Chondrocyte (in vitro differentiated cells): ENCODE measurements at regions not wholly inside any gene's neighbourhood (a gene's known extent, or its start where the extent isn't known, plus 50 kb on each side); places are given as distances from the start of the nearest gene placed in this dataset.

Experiments
- DNase-seq: peaks from one replicate; pipeline ENCODE4 v3.0.0; 2021; ENCODE audit warnings: mixed read lengths, low spot score
- H3K27ac Mint-ChIP-seq: one replicate; pipeline ENCODE4 v1.8.0; 2021; ENCODE audit warnings: mild to moderate bottlenecking, moderate library complexity, mixed read lengths; ENCODE audit not compliant: unreplicated experiment
- H3K27me3 Mint-ChIP-seq: 2 replicates; pipeline ENCODE4 v1.8.0; 2021; ENCODE audit warnings: low read depth, mixed read lengths
- H3K36me3 Mint-ChIP-seq: 2 replicates; pipeline ENCODE4 v1.8.0; 2021; ENCODE audit warnings: low read depth, mixed read lengths
- H3K4me1 Mint-ChIP-seq: 2 replicates; pipeline ENCODE4 v1.8.0; 2021; ENCODE audit warnings: low read depth, mild to moderate bottlenecking, mixed read lengths
- H3K4me3 Mint-ChIP-seq: one replicate; pipeline ENCODE4 v1.8.0; 2021; ENCODE audit warnings: mild to moderate bottlenecking, moderate library complexity, mixed read lengths; ENCODE audit not compliant: unreplicated experiment
- H3K9me3 Mint-ChIP-seq: 2 replicates; pipeline ENCODE4 v1.8.0; 2021; ENCODE audit warnings: low read depth, mixed read lengths
- TF ChIP-seq, protein P1 (sequence below): fragments of 200-600 bp; sonication (generic); IDR thresholded peaks from 2 replicates; pipeline ENCODE4 v1.5.0; 2021; ENCODE audit warnings: antibody characterized with exemption, mild to moderate bottlenecking, moderate library complexity

DNA sequence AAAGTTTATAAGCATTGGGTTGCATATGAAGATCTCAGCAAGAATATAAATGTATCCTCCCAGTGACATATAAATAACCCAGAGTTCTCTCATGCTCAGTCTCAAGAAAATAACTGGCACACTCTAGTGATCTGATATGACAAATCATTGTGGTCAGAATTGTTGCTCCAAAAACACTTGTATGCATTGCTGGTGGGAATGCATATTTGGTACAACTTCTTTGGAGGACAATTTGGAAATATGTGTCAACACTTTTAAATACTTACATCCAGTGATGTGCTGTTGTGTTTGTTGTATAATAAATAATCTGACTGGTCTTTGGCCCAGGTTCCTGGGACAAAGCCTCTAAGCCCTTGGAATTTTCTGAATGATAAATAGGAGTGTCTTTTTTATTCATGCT, 66.7 kb upstream of the STT3B start:
- no peaks in the 10 kb centered on the region for H3K9me3 Mint-ChIP-seq
- no peaks in the 10 kb centered on the region for H3K27me3 Mint-ChIP-seq
- H3K4me3 Mint-ChIP-seq = no peak overlapping the region
- H3K27ac Mint-ChIP-seq = no peak overlapping the region
- no peaks in the 10 kb centered on the region for H3K36me3 Mint-ChIP-seq
- DNase-seq = no peak
- H3K4me1 Mint-ChIP-seq = peaks cover 5% of the 10 kb centered on the region
- TF ChIP-seq, protein P1, sequence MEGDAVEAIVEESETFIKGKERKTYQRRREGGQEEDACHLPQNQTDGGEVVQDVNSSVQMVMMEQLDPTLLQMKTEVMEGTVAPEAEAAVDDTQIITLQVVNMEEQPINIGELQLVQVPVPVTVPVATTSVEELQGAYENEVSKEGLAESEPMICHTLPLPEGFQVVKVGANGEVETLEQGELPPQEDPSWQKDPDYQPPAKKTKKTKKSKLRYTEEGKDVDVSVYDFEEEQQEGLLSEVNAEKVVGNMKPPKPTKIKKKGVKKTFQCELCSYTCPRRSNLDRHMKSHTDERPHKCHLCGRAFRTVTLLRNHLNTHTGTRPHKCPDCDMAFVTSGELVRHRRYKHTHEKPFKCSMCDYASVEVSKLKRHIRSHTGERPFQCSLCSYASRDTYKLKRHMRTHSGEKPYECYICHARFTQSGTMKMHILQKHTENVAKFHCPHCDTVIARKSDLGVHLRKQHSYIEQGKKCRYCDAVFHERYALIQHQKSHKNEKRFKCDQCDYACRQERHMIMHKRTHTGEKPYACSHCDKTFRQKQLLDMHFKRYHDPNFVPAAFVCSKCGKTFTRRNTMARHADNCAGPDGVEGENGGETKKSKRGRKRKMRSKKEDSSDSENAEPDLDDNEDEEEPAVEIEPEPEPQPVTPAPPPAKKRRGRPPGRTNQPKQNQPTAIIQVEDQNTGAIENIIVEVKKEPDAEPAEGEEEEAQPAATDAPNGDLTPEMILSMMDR = no peak

GRCh38 chr3:31466866-31467265, 65.9 kb upstream of the STT3B start:
- H3K4me3 Mint-ChIP-seq = no peak overlapping the region
- DNase-seq = no peak
- TF ChIP-seq, protein P1 = no peak
- H3K9me3 Mint-ChIP-seq = no peaks in the 10 kb centered on the region
- H3K27ac Mint-ChIP-seq = no peak overlapping the region
- peaks cover 5% of the 10 kb centered on the region for H3K4me1 Mint-ChIP-seq
- H3K36me3 Mint-ChIP-seq = no peaks in the 10 kb centered on the region
- no peaks in the 10 kb centered on the region for H3K27me3 Mint-ChIP-seq

GRCh38 chr3:31468433-31468832, 64.3 kb upstream of the STT3B start:
- Mint-ChIP-seq H3K27me3 (no peaks in the 10 kb centered on the region), H3K36me3 (no peaks in the 10 kb centered on the region), H3K27ac (no peak overlapping the region), H3K4me3 (no peak overlapping the region), H3K4me1 (peaks cover 5% of the 10 kb centered on the region), H3K9me3 (peaks cover 6% of the 10 kb centered on the region)
- TF ChIP-seq, protein P1 = no peak
- no peak for DNase-seq

DNA sequence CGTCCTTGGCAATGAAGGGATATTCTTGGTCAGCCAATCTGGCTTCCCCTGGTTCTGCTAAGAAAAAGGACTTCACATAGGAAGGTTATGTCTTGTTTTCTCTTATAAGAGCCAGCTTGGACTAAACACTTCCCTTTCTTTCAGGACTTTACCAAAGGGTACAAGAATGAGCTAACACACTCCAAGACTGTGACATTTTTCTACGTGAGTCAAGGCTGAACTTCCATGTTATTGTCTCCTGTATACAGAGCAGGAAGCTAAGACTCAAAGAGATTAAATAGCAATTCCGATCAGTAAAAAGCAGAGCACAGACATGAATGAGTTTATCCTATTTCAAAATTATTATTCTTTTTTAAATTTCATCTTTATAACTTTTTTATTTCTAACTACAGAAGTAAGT, 63.3 kb upstream of the STT3B start:
- Mint-ChIP-seq H3K27ac (no peak overlapping the region), H3K36me3 (no peaks in the 10 kb centered on the region), H3K9me3 (peaks cover 6% of the 10 kb centered on the region), H3K27me3 (no peaks in the 10 kb centered on the region), H3K4me1 (peaks cover 5% of the 10 kb centered on the region), H3K4me3 (no peak overlapping the region)
- no peak for DNase-seq
- TF ChIP-seq, protein P1 = no peak

- Mint-ChIP-seq H3K36me3 (no peaks in the 10 kb centered on the region), H3K4me3 (no peak overlapping the region), H3K27me3 (peaks cover 8% of the 10 kb centered on the region), H3K9me3 (peaks cover 9% of the 10 kb centered on the region), H3K4me1 (no peaks in the 10 kb centered on the region), H3K27ac (no peak overlapping the region)
- TF ChIP-seq, protein P1 = no peak
- no peak for DNase-seq
Observed at GRCh38 chr3:31472479-31473390, 60.0 kb upstream of the STT3B start.
